ENCODE measurements at regions not wholly inside any gene's neighbourhood (a gene's known extent, or its start where the extent isn't known, plus 50 kb on each side); places are given as distances from the start of the nearest gene placed in this dataset.
"Not testable (repeated sequence)": the region's sequence is repeated elsewhere in the genome, so short reads cannot be mapped to it uniquely, and the experiment has no call there.

- H3K9me3 ChIP-seq (ENCODE audit: control insufficient read depth, insufficient read depth, low read length): peaks cover 3% of the 10 kb centered on the region; the same call in 1 of the 2 replicates
- POLR2A ChIA-PET (ENCODE audit: unreplicated experiment): no interaction called here
Measured at GRCh38 chr15:19973718-19974117, 567.9 kb downstream of the GOLGA6L6 start.

GRCh38 chr15:19972582-19972981 lies 569.0 kb downstream of the GOLGA6L6 start:
- H3K14ac ChIP-seq (replicated peaks; ENCODE audit: low read depth, low read length); H3K27me3 ChIP-seq (ENCODE audit: control insufficient read depth, insufficient read depth, low read length); H2BK120ac ChIP-seq (ENCODE audit: low read depth, low read length); H2BK5ac ChIP-seq (ENCODE audit: low read depth, low read length, poor library complexity, severe bottlenecking); ATAC-seq (ENCODE audit: low read depth); in situ Hi-C loops (cut with MboI; ENCODE audit: low sequenced_read_pairs); dilution Hi-C loops (cut with HindIII; ENCODE audit: low sequenced_read_pairs, unreplicated experiment); H3K9me3 ChIP-seq (ENCODE audit: control insufficient read depth, insufficient read depth, low read length); POLR2A ChIA-PET (ENCODE audit: unreplicated experiment); DNase-seq; H3K4me2 ChIP-seq (ENCODE audit: low read depth, low read length); H3K36me3 ChIP-seq (ENCODE audit: control insufficient read depth, insufficient read depth, low read length); H3K9ac ChIP-seq (ENCODE audit: low read depth, low read length); H2BK15ac ChIP-seq (ENCODE audit: low read depth, low read length); H4K8ac ChIP-seq (ENCODE audit: low read depth in 2 of 2, low read length in 2 of 2); H3K4ac ChIP-seq (ENCODE audit: low read depth, low read length); H3K56ac ChIP-seq (ENCODE audit: extremely low read depth, insufficient read depth, low read length); CTCF ChIA-PET; H2AFZ ChIP-seq (replicated peaks; ENCODE audit: low read length, poor library complexity); H3K18ac ChIP-seq (ENCODE audit: low read depth, low read length); H2AK5ac ChIP-seq (ENCODE audit: low read depth, low read length); BruUV-seq (replicated peaks); H4K5ac ChIP-seq (ENCODE audit: low read depth, low read length); intact Hi-C loops (cut with micrococcal nuclease); H2BK20ac ChIP-seq (ENCODE audit: low read depth, low read length); H3K79me1 ChIP-seq (ENCODE audit: low read depth in 1 of 2, low read length in 2 of 2); H4K20me1 ChIP-seq (ENCODE audit: insufficient read depth, low read length); H3K4me1 ChIP-seq (ENCODE audit: control insufficient read depth, insufficient read depth, low read length); H3K9me1 ChIP-seq (ENCODE audit: insufficient read depth, low read length); H3K4me3 ChIP-seq (ENCODE audit: insufficient read depth, low read depth, low read length); H2AK9ac ChIP-seq (replicated peaks; ENCODE audit: low read depth, low read length, poor library complexity); H4K91ac ChIP-seq (ENCODE audit: insufficient read depth, low read depth, low read length); H3K27ac ChIP-seq (ENCODE audit: insufficient read depth, low read length); H3K23ac ChIP-seq (ENCODE audit: low read depth, low read length): not testable (repeated sequence)
- no CpG with 5 or more reads among the region's 4 CpGs for WGBS, 2 experiments (ENCODE audit: extremely low coverage in 2 of 2, insufficient read length in 1 of 2)

More at GRCh38 chr15:19973718-19974117, 567.9 kb downstream of the GOLGA6L6 start:
- no peak overlapping the region for H3K4me3 ChIP-seq (ENCODE audit: insufficient read depth, low read depth, low read length)
- H2AK5ac ChIP-seq (ENCODE audit: low read depth, low read length): no peak overlapping the region
- H4K5ac ChIP-seq (ENCODE audit: low read depth, low read length): no peak overlapping the region
- no peak overlapping the region for H2BK15ac ChIP-seq (ENCODE audit: low read depth, low read length)
- DNase-seq (no peak), ATAC-seq (ENCODE audit: low read depth) (no peak)
- no peak overlapping the region for H2AFZ ChIP-seq (replicated peaks; ENCODE audit: low read length, poor library complexity)
- H3K18ac ChIP-seq (ENCODE audit: low read depth, low read length): no peak overlapping the region
- H3K27ac ChIP-seq (ENCODE audit: insufficient read depth, low read length): no peak overlapping the region
- no peaks in the 10 kb centered on the region for H3K4me1 ChIP-seq (ENCODE audit: control insufficient read depth, insufficient read depth, low read length)
- H3K79me1 ChIP-seq (ENCODE audit: low read depth in 1 of 2, low read length in 2 of 2): no peaks in the 10 kb centered on the region
- H2BK20ac ChIP-seq (ENCODE audit: low read depth, low read length): no peak overlapping the region
- no peak overlapping the region for H2AK9ac ChIP-seq (replicated peaks; ENCODE audit: low read depth, low read length, poor library complexity)
- no peaks in the 10 kb centered on the region for H4K20me1 ChIP-seq (ENCODE audit: insufficient read depth, low read length)
- CTCF ChIA-PET: no interaction called here
- no peak overlapping the region for H3K4me2 ChIP-seq (ENCODE audit: low read depth, low read length)
- BruUV-seq (replicated peaks): no TSS peak
- H3K14ac ChIP-seq (replicated peaks; ENCODE audit: low read depth, low read length): no peak overlapping the region
- H2BK5ac ChIP-seq (ENCODE audit: low read depth, low read length, poor library complexity, severe bottlenecking): no peak overlapping the region
- no peak overlapping the region for H3K56ac ChIP-seq (ENCODE audit: extremely low read depth, insufficient read depth, low read length)
- no peaks in the 10 kb centered on the region for H3K27me3 ChIP-seq (ENCODE audit: control insufficient read depth, insufficient read depth, low read length)
- H4K8ac ChIP-seq (ENCODE audit: low read depth in 2 of 2, low read length in 2 of 2): no peak overlapping the region
- TF ChIP-seq FOS (IDR thresholded peaks at IDR 0.05; ENCODE audit: low read depth, low read length): no peak
- H2BK120ac ChIP-seq (ENCODE audit: low read depth, low read length): no peak overlapping the region
- no peak overlapping the region for H3K9ac ChIP-seq (ENCODE audit: low read depth, low read length)
- in situ Hi-C loops (cut with MboI; ENCODE audit: low sequenced_read_pairs) (no loop called here), intact Hi-C loops (cut with micrococcal nuclease) (no loop called here), dilution Hi-C loops (cut with HindIII; ENCODE audit: low sequenced_read_pairs, unreplicated experiment) (no loop called here)
- no peaks in the 10 kb centered on the region for H3K36me3 ChIP-seq (ENCODE audit: control insufficient read depth, insufficient read depth, low read length)
- no CpG with 5 or more reads among the region's 7 CpGs for WGBS, 2 experiments (ENCODE audit: extremely low coverage in 2 of 2, insufficient read length in 1 of 2)
- no peak overlapping the region for H3K4ac ChIP-seq (ENCODE audit: low read depth, low read length)
- H3K9me1 ChIP-seq (ENCODE audit: insufficient read depth, low read length): no peaks in the 10 kb centered on the region
- no peak overlapping the region for H3K23ac ChIP-seq (ENCODE audit: low read depth, low read length)
- no peak overlapping the region for H4K91ac ChIP-seq (ENCODE audit: insufficient read depth, low read depth, low read length)
